AG09319 (cell line): ENCODE measurements at regions not wholly inside any gene's neighbourhood (a gene's known extent, or its start where the extent isn't known, plus 50 kb on each side); places are given as distances from the start of the nearest gene placed in this dataset.

Experiments
- DNase-seq: peaks from one replicate; pipeline ENCODE4 v3.0.0-alpha.2; 2010; ENCODE audit warnings: low read depth; ENCODE audit errors: extremely low read depth
- CTCF ChIP-seq: IDR thresholded peaks from 2 replicates; pipeline ENCODE4 v1.5.1; 2011; ENCODE audit warnings: low read depth, mild to moderate bottlenecking, inconsistent platforms, low read length, moderate library complexity

- no peak for TF ChIP-seq CTCF
- no peak for DNase-seq
Measured at GRCh38 chr14:53570411-53571387, 385.9 kb downstream of the BMP4 start.

DNA sequence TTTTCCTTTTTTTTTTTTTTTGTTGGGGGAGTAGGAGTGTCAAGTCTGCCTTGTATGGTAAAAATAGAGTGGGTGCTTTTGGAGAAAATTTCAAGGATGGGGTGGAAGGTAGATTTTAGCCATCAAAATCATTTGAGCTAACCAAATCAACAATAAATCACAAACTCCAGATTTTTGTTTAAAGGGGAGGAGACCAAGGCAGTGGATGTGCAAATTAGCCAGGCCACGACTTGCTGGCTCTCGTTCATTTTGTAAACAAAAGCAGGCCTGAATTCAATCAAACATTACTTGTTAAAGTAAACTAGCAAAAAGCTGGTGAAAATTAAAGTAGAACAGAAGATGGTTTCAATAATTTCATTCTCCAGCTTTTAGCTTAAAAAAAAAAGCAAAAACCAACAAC lies 387.2 kb downstream of the BMP4 start:
- DNase-seq: no peak
- no peak for TF ChIP-seq CTCF

DNA sequence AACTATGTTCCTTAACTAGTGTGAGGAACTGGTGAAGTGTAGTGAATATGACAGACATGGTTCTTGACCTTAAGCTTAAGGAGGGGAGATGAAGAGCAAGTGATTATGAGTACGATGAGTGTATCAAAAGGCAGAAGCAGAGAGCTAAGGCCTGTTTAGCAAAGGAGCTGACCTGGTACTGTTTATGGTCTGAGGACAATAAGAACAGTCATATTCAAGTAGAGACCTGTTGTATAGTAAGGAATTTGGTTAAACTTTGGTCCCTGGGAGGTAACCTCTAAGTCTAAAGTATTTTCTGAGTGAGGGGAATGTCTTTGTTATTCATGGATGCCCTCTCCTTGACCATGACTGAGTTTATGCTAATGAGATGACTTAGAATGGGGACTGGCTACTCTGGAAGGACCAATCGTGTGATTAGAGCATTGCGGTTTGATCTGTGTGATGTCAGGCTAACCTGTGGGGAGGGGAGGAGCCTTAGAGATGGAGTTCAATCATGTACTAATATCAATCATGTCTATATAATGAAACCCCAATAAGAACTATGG lies 389.3 kb downstream of the BMP4 start:
- TF ChIP-seq CTCF: no peak
- DNase-seq: no peak

DNA sequence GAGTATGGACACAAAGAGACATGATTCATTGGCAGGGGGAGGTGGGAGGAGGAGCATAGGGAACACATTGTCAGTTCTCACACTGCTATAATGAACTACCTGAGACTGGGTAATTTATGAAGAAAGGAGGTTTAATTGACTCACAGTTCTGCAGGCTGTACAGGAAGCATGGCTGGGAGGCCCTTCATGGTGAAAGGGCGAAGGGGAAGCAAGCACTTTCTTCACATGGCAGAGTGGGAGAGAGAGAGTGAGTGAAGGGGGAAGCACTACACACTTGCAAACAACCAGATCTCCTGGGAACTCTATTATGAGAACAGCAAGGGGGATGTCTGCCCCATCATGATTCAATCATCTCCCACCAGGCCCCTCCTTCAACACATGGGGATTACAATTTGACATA lies 391.8 kb downstream of the BMP4 start:
- no peak for TF ChIP-seq CTCF

GRCh38 chr14:53563628-53564027 lies 393.0 kb downstream of the BMP4 start:
- TF ChIP-seq CTCF: no peak
- no peak for DNase-seq

More for the DNA sequence above, 391.8 kb downstream of the BMP4 start:
- no peak for DNase-seq

DNA sequence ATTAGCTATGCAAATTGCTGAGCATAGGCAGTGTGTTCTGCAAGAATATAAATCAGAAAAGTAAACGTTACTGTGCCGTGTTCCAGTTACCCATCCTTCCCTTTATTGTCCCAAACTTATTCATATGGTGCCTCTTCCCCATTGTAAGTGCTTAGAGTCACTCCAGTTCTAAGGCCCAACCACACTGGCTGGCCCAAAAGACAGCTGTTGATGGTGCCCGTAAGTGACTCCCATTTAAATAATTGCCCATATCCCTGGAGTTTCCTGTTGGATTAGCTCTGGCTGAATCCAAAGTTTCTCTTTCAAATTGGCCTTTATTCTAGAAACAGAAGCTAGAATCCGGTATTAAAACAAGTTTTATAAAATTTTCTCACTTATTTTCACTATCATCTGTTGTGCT lies 400.1 kb upstream of the DDHD1 start:
- TF ChIP-seq CTCF: no peak
- no peak for DNase-seq

DNA sequence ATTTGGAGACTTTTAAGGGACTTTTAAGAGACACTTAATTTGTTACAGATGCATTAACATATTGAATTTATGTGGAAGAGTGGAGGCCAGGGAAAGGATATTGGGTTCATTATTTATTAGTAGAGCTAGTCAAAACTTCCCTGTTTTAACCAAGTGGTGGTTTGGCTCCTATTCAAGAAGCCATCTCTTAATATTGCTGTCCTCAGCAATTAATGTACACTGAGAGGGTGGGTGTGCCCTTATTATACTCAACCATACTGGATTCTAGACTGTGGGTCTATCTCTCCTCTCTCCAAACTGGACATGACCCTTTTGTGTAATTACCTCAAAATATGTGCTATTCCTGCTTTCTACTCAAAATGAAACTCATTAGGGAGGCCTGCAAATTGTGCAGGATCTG lies 398.7 kb upstream of the DDHD1 start:
- no peak for TF ChIP-seq CTCF
- DNase-seq: no peak
